CD4-positive, CD25-positive, alpha-beta regulatory T cell (primary cell): ENCODE measurements at regions not wholly inside any gene's neighbourhood (a gene's known extent, or its start where the extent isn't known, plus 50 kb on each side); places are given as distances from the start of the nearest gene placed in this dataset.
"Not testable (repeated sequence)": the region's sequence is repeated elsewhere in the genome, so short reads cannot be mapped to it uniquely, and the experiment has no call there.

ENCODE experiments used
- ATAC-seq, 2 donors: fragments of 150-1000 bp; cut with Tn5 transposase; one replicate each; pipeline ENCODE4 v1.10.0; 2021; ENCODE audit warnings: low read depth in 2 of 2, moderate number of reproducible peaks in 2 of 2, moderate library complexity in 1 of 2
- DNase-seq, 3 donors: peaks; one replicate each; pipeline versions ENCODE4 v3.0.0 to v3.0.0-alpha.2; 2012 to 2022; ENCODE audit warnings: mixed read lengths in 1 of 3
- H3K27ac ChIP-seq: one replicate; pipeline ENCODE4 v1.7.0; 2013; ENCODE audit warnings: mild to moderate bottlenecking, low read length; ENCODE audit not compliant: insufficient read depth, poor library complexity, severe bottlenecking
- H3K27me3 ChIP-seq: one replicate; pipeline ENCODE4 v1.7.0; 2013; ENCODE audit warnings: low read length; ENCODE audit not compliant: control insufficient read depth, insufficient read depth
- H3K36me3 ChIP-seq: one replicate; pipeline ENCODE4 v1.7.0; 2013; ENCODE audit warnings: mild to moderate bottlenecking, low read length, moderate library complexity; ENCODE audit not compliant: control insufficient read depth, insufficient read depth
- H3K4me1 ChIP-seq: 2 replicates; pipeline ENCODE4 v1.7.0; 2013; ENCODE audit warnings: mild to moderate bottlenecking, low read length; ENCODE audit not compliant: insufficient read depth, control insufficient read depth, poor library complexity, severe bottlenecking
- H3K4me3 ChIP-seq: one replicate; pipeline ENCODE4 v1.7.0; 2013; ENCODE audit warnings: low read depth, mild to moderate bottlenecking, low read length, moderate library complexity
- H3K9me3 ChIP-seq, 2 experiments: 1 replicate in 1 of 2; 2 replicates in 1 of 2; pipeline ENCODE4 v1.7.0; 2013; ENCODE audit warnings: low read length in 2 of 2, mild to moderate bottlenecking in 1 of 2, moderate library complexity in 1 of 2; ENCODE audit not compliant: control insufficient read depth in 2 of 2
- H3K27ac Mint-ChIP-seq, 3 donors: one replicate each; pipeline ENCODE4 v1.8.0; 2020 to 2022; ENCODE audit warnings: mild to moderate bottlenecking in 3 of 3, mixed read lengths in 3 of 3, moderate library complexity in 2 of 3
- H3K27me3 Mint-ChIP-seq: one replicate; pipeline ENCODE4 v1.8.0; 2022; ENCODE audit warnings: mild to moderate bottlenecking, mixed read lengths
- H3K36me3 Mint-ChIP-seq: one replicate; pipeline ENCODE4 v1.8.0; 2020; ENCODE audit warnings: mixed read lengths
- H3K4me1 Mint-ChIP-seq, 4 donors: one replicate each; pipeline ENCODE4 v1.8.0; 2020 to 2022; ENCODE audit warnings: mixed read lengths in 4 of 4, mild to moderate bottlenecking in 1 of 4
- H3K4me3 Mint-ChIP-seq, 4 donors: one replicate each; pipeline ENCODE4 v1.8.0; 2020 to 2022; ENCODE audit warnings: mild to moderate bottlenecking in 4 of 4, mixed read lengths in 4 of 4, moderate library complexity in 3 of 4
- H3K9me3 Mint-ChIP-seq, 7 donors: one replicate each; pipeline ENCODE4 v1.8.0; 2020 to 2022; ENCODE audit warnings: mixed read lengths in 7 of 7, mild to moderate bottlenecking in 3 of 7, moderate library complexity in 2 of 7

- H3K27me3 Mint-ChIP-seq: peaks cover 15% of the 10 kb centered on the region
- peaks cover 0 to 3% (median 0%) of the 10 kb centered on the region in 7 donors for H3K9me3 Mint-ChIP-seq
- H3K27me3 ChIP-seq: no peaks in the 10 kb centered on the region
- ATAC-seq: no peak
- H3K4me3 Mint-ChIP-seq: no peak overlapping the region
- H3K4me3 ChIP-seq: no peak overlapping the region
- no peaks in the 10 kb centered on the region for H3K4me1 ChIP-seq
- H3K4me1 Mint-ChIP-seq: no peaks in the 10 kb centered on the region
- H3K27ac Mint-ChIP-seq: no peak overlapping the region
- no peak overlapping the region for H3K27ac ChIP-seq
- H3K36me3 Mint-ChIP-seq: no peaks in the 10 kb centered on the region
- no peak for DNase-seq
- H3K36me3 ChIP-seq: no peaks in the 10 kb centered on the region
- H3K9me3 ChIP-seq: no peaks in the 10 kb centered on the region
Observed at GRCh38 chr3:182644013-182644412, 149.3 kb upstream of the ATP11B start.

GRCh38 chr3:182644790-182645433 lies 148.4 kb upstream of the ATP11B start:
- Histone ChIP-seq H3K27ac (no peak overlapping the region), H3K4me3 (no peak overlapping the region), H3K36me3 (no peaks in the 10 kb centered on the region), H3K27me3 (no peaks in the 10 kb centered on the region), H3K9me3 (no peaks in the 10 kb centered on the region), H3K4me1 (no peaks in the 10 kb centered on the region)
- H3K4me3 Mint-ChIP-seq: no peak overlapping the region
- DNase-seq (no peak), ATAC-seq (no peak)
- peaks cover 21% of the 10 kb centered on the region for H3K27me3 Mint-ChIP-seq
- no peaks in the 10 kb centered on the region for H3K4me1 Mint-ChIP-seq
- no peak overlapping the region for H3K27ac Mint-ChIP-seq
- peaks cover 0 to 3% (median 0%) of the 10 kb centered on the region in 7 donors for H3K9me3 Mint-ChIP-seq
- H3K36me3 Mint-ChIP-seq: no peaks in the 10 kb centered on the region

GRCh38 chr3:182650568-182651128 lies 142.7 kb upstream of the ATP11B start:
- H3K4me1 ChIP-seq: no peaks in the 10 kb centered on the region
- DNase-seq (no peak), ATAC-seq (no peak)
- H3K4me3 ChIP-seq: no peak overlapping the region
- Mint-ChIP-seq H3K36me3 (no peaks in the 10 kb centered on the region), H3K4me1 (no peaks in the 10 kb centered on the region), H3K4me3 (no peak overlapping the region), H3K27me3 (peaks cover 16% of the 10 kb centered on the region), H3K27ac (no peak overlapping the region), H3K9me3 (peaks cover 0 to 6% (median 0%) of the 10 kb centered on the region in 7 donors)
- H3K9me3 ChIP-seq: no peaks in the 10 kb centered on the region
- H3K27ac ChIP-seq: no peak overlapping the region
- no peaks in the 10 kb centered on the region for H3K36me3 ChIP-seq
- H3K27me3 ChIP-seq: no peaks in the 10 kb centered on the region

GRCh38 chr3:182651461-182651860 lies 141.8 kb upstream of the ATP11B start:
- H3K36me3 Mint-ChIP-seq: no peaks in the 10 kb centered on the region
- H3K27ac ChIP-seq: no peak overlapping the region
- no peaks in the 10 kb centered on the region for H3K27me3 ChIP-seq
- peaks cover 0 to 6% (median 2%) of the 10 kb centered on the region in 7 donors for H3K9me3 Mint-ChIP-seq
- ATAC-seq (no peak), DNase-seq (no peak)
- no peak overlapping the region for H3K4me3 Mint-ChIP-seq
- H3K27ac Mint-ChIP-seq: peak overlapping the region in 1 of 3 donors; percentile 74
- H3K4me3 ChIP-seq: no peak overlapping the region
- H3K4me1 Mint-ChIP-seq: no peaks in the 10 kb centered on the region
- no peaks in the 10 kb centered on the region for H3K9me3 ChIP-seq
- no peaks in the 10 kb centered on the region for H3K36me3 ChIP-seq
- no peaks in the 10 kb centered on the region for H3K4me1 ChIP-seq
- H3K27me3 Mint-ChIP-seq: peaks cover 16% of the 10 kb centered on the region

- not testable (repeated sequence) for DNase-seq, H3K27ac ChIP-seq, H3K27ac Mint-ChIP-seq, H3K36me3 ChIP-seq, H3K4me3 ChIP-seq, H3K4me1 ChIP-seq, H3K4me3 Mint-ChIP-seq, ATAC-seq, H3K9me3 ChIP-seq, H3K27me3 Mint-ChIP-seq, H3K36me3 Mint-ChIP-seq, H3K27me3 ChIP-seq, H3K4me1 Mint-ChIP-seq, H3K9me3 Mint-ChIP-seq
Observed at GRCh38 chr3:182653065-182653464, 140.2 kb upstream of the ATP11B start.

GRCh38 chr3:182668541-182668940 lies 124.8 kb upstream of the ATP11B start:
- Histone ChIP-seq H3K9me3 (no peaks in the 10 kb centered on the region), H3K36me3 (no peaks in the 10 kb centered on the region), H3K4me1 (no peaks in the 10 kb centered on the region), H3K27ac (no peak overlapping the region), H3K4me3 (no peak overlapping the region), H3K27me3 (peaks cover 7% of the 10 kb centered on the region)
- no peaks in the 10 kb centered on the region for H3K4me1 Mint-ChIP-seq
- no peak overlapping the region for H3K27ac Mint-ChIP-seq
- no peaks in the 10 kb centered on the region for H3K36me3 Mint-ChIP-seq
- ATAC-seq: no peak
- peaks cover 12% of the 10 kb centered on the region for H3K27me3 Mint-ChIP-seq
- DNase-seq: no peak
- no peaks in the 10 kb centered on the region for H3K9me3 Mint-ChIP-seq
- H3K4me3 Mint-ChIP-seq: no peak overlapping the region

- Mint-ChIP-seq H3K27ac (no peak overlapping the region), H3K27me3 (peaks cover 14% of the 10 kb centered on the region), H3K9me3 (no peaks in the 10 kb centered on the region), H3K4me3 (no peak overlapping the region), H3K36me3 (no peaks in the 10 kb centered on the region), H3K4me1 (no peaks in the 10 kb centered on the region)
- no peaks in the 10 kb centered on the region for H3K4me1 ChIP-seq
- peaks cover 8% of the 10 kb centered on the region for H3K27me3 ChIP-seq
- H3K36me3 ChIP-seq: no peaks in the 10 kb centered on the region
- no peaks in the 10 kb centered on the region for H3K9me3 ChIP-seq
- no peak overlapping the region for H3K27ac ChIP-seq
- H3K4me3 ChIP-seq: no peak overlapping the region
- ATAC-seq (no peak), DNase-seq (no peak)
Observed at GRCh38 chr3:182668974-182669373, 124.3 kb upstream of the ATP11B start.

- H3K4me3 Mint-ChIP-seq: no peak overlapping the region
- no peak for DNase-seq
- no peak for ATAC-seq
- peaks cover 15% of the 10 kb centered on the region for H3K27me3 ChIP-seq
- H3K27me3 Mint-ChIP-seq: peaks cover 14% of the 10 kb centered on the region
- no peak overlapping the region for H3K4me3 ChIP-seq
- no peaks in the 10 kb centered on the region for H3K9me3 Mint-ChIP-seq
- no peaks in the 10 kb centered on the region for H3K36me3 ChIP-seq
- no peaks in the 10 kb centered on the region for H3K36me3 Mint-ChIP-seq
- no peaks in the 10 kb centered on the region for H3K4me1 Mint-ChIP-seq
- no peak overlapping the region for H3K27ac Mint-ChIP-seq
- no peak overlapping the region for H3K27ac ChIP-seq
- H3K9me3 ChIP-seq: no peaks in the 10 kb centered on the region
- H3K4me1 ChIP-seq: no peaks in the 10 kb centered on the region
Observed at GRCh38 chr3:182671541-182671940, 121.8 kb upstream of the ATP11B start.
